Stimulated activated CD4-positive, alpha-beta T cell treated with anti-CD3 and anti-CD28 coated beads, TNF-alpha, amount 100 ng/mL, for 4 hours (primary cell): ENCODE measurements at regions not wholly inside any gene's neighbourhood (a gene's known extent, or its start where the extent isn't known, plus 50 kb on each side); places are given as distances from the start of the nearest gene placed in this dataset.
"Not testable (repeated sequence)": the region's sequence is repeated elsewhere in the genome, so short reads cannot be mapped to it uniquely, and the experiment has no call there.

Experiments used
- DNase-seq, 3 experiments: peaks; one replicate each; pipeline ENCODE4 v3.0.0-alpha.2; 2020; ENCODE audit warnings: low read depth in 3 of 3

DNA sequence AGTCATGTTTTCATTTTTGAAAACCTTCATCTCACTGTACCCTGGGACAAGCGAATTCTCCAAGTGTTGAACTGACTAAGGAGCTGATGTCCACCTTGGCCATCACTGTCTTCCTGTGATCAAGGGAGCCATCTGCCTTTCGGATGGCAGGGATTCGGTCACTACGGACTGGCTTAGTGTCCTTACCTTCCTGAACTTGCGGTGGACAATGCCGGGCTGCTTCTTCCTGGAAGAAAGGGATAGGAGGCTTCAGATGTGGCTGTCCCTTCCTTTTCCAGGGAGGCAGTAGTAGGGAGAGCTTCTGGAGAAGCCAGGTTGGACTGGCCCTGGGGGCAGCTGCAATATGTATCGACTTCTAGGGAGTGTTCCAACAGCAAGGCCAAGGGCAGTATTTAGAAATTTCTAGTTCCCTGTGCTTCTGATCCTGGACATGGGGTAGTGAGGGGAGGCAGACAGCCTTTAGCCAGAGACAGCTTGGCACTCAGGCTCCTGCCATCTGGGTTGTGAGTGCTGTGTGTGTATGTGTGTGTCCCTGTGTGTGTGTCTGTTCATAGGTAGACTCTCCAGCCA is 114.6 kb downstream of the IER5 start:
- no peak for DNase-seq

GRCh38 chr1:181204530-181204929 is 116.0 kb downstream of the IER5 start:
- DNase-seq, result no peak

DNA sequence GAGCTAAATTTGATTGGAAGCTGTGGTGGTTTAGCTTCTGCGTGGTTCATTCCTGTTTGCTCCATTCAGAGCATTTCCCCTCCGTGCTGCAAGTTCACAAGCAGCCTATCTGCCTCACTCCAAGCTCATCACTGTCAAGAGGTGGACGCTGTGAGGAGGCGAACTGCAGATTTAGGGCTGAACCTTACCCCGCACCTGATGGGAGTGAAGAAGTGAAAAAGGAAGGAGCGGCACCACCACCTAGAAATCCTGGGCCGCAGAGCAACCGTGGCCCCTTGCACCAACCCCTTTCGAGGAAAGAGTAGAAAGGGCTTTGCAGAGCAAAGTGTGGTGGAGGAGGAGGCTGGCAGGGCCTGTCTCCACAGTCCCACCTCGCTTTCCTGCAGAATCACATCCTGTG is 117.4 kb downstream of the IER5 start:
- DNase-seq, result no peak

- DNase-seq, result no peak
Measured at GRCh38 chr1:181206513-181206912, 118.0 kb downstream of the IER5 start.

DNA sequence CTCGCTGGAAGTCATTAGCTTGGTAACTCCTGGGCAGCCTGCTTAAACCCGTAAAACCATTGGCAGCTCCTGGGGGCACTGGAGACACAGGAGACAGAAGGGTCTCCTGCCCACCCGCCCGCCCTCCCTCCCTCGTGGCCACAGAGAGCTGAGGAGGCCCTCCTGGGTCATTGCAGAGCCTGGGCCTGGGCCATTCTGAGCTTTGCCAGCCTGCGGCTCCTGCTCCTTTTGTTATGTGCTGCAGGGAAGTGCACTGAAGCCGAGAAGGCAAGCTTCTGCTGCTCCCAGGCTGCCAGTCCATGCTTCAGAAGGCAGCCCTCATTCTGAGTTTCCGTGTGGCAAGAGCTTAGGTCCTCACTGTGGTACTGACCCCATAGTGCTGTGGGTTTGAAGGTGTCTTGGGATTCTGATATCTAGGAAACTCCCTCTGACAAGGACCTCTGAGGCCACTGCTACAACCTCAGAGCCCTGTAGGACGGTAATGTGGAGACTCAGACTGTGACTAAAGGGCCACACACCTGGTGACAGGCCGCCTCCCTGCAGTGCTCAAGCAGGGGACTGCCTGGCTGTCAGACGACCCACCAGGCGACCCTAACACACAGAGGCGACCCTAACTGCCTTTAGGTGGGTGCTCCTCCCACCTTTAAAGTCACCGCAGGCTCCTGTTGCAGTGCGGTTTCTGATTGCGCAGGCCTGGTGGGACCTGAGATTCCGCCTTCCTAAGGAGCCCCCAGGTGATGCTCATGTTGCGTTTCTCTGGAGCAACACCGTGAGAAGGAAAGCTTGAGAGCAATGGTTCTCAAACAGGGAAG is 118.7 kb downstream of the IER5 start:
- DNase-seq, result no peak

- DNase-seq, result no peak
Measured at GRCh38 chr1:181208083-181208482, 119.6 kb downstream of the IER5 start.

DNA sequence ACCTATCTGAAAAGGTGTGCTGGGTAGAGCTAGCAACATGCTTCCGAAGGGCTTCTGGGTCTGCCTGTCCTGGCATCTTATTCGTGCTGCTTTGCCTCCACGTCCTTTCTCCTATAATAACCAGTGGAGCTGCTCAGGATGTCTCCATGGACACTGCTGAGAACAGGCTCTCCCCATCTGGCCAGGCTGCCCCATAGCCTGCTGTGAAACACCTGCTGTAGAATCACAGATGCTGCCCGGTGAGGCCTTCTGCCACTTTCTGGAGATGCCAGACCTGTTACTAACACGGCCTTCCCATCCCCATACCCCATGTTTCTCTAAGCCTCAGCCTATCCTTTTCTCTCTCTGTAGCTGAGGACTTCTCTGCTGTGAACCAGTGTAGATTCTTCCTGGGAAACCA is 120.5 kb downstream of the IER5 start:
- no peak for DNase-seq

DNA sequence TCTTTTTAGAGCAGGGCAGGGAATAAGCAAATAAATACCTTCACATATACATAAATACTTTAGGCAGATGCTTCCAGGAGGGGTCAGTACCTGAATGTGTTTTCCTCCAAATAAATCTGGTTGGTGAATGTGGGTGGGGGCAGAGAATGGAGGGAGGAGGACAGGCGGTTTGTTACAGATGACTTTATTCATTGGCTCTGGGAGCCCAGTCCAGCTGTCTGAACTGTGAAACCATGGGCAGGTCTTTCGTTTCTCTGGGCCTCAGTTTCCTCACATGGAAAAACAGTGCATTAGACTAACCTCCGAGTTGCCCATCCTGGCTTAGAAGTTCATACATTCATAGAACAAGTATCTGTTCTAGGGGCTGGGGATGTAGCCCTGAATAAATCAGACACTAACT is 124.6 kb downstream of the IER5 start:
- no peak for DNase-seq

DNA sequence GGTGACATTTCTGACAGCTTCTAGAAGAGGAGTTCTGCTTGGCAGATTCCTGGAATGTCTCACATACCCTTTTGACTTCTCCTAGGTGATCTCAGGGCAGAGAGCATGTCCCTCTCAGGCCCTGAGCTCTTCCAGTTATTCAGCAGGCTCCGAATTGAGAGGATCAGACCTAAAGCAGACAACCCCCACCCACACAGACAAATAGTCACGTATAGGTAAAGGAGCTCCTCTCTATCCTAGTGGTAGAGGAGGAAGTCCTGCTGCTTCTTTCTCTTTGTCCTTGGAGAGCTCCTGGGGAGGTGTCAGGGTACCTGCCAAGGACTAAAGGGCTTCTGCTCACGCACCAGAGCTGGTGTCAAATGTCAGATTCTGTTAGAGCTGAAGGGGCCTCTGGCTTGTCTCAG is 128.1 kb downstream of the IER5 start:
- no peak for DNase-seq

GRCh38 chr1:181219938-181220337 is 131.4 kb downstream of the IER5 start:
- DNase-seq, result no peak

- DNase-seq, result no peak
Measured at GRCh38 chr1:181221078-181221477, 132.6 kb downstream of the IER5 start.

DNA sequence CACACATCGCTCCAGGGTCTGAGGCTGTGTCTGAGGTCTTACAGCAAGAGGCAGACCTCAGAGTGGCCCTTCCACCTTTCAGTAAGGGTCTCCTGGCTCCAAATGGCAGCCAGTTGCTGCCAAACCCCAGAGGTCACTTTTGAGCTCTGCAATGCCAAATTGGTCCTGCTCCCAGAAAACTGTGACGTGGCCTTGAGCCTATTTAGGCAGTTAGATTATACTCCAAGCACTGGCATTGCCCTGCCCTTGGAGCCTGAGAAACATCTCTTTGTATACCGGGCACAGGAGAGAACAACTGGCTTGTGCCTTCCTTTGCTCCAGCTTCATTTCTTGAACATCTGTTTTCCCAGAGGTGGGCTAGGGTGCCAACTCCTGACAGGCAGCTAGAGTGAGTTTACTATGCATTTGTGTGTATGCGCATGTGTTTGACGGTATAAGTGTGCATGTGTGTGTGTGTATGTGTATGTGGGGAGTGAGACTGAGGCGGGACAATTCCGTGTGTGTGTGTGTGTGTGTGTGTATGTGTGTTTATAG is 134.5 kb downstream of the IER5 start:
- DNase-seq, result no peak

DNA sequence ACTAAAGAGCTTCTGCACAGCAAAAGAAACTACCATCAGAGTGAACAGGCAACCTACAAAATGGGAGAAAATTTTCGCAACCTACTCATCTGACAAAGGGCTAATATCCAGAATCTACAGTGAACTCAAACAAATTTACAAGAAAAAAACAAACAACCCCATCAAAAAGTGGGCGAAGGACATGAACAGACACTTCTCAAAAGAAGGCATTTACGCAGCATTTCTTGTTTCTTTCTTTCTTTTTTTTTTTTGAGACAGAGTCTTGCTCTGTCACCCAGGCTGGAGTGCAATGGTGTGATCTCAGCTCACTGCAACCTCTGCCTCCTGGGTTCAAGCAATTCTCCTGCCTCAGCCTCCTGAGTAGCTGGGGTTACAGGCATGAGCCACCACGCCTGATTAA is 138.2 kb downstream of the IER5 start:
- DNase-seq, result not testable (repeated sequence)

DNA sequence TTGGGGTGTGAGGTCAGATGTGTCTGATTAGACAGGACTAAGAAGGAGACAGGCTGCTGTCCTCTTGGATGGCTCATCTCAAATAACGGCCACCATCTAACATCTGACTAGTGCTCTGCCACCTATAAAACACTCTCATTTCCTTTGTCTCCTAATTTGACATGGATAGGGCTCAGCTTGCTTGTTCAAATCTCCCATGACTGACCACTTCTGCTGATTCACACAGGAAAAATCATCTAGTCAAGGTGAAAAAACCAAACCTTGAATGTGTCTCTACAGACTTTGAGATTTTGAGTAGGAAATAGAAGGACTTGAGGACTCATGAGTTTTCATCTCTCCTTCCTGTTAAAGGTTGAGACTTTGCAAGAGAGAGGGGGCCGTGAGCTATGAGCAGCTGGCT is 150.6 kb downstream of the IER5 start:
- no peak for DNase-seq

- DNase-seq, result not testable (repeated sequence)
Measured at GRCh38 chr1:181246320-181246719, 157.8 kb downstream of the IER5 start.

DNA sequence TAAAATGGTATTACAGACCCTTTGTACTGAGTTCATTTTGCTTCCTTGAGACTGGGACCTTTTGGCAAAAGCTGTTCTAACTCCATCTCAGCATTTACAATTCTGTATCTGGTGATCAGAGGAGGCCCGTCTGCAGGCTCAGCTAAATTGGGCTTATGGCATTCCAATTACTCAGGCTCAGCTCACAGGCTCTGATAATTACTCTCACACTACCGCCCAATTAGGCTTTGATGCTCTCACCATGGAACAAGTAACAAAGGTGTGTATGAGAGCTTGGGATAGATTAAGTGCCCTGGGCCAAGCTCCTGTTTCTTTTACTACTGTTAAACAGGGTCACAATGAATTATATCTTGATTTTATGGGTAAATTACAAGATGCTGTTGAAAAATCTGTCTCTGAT is 159.9 kb downstream of the IER5 start:
- DNase-seq, result not testable (repeated sequence)

DNA sequence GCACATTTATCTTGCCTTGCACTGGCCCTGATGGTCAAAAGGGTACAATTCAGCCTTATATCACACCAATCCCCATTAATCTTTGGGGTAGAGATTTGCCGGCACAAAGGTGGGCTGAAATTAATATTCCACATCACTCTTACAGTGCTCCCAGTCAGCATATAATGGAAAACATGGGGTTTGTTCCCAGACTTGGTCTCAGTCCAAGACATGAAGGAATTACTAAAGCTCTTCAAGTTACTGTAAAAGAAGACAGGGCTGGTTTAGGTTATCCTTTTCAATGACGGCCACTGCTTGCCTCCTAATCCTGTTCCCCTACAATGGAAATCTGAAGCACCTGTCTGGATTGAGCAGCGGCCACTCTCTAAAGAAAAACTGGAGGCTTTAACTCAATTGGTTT is 160.7 kb downstream of the IER5 start:
- no peak for DNase-seq

GRCh38 chr1:181250038-181250437 is 161.5 kb downstream of the IER5 start:
- DNase-seq, result no peak

- DNase-seq, result no peak
Measured at GRCh38 chr1:181251001-181251712, 162.7 kb downstream of the IER5 start.

- no peak for DNase-seq
Measured at GRCh38 chr1:181251713-181252075, 163.2 kb downstream of the IER5 start.

- not testable (repeated sequence) for DNase-seq
Measured at GRCh38 chr1:181253601-181254000, 165.1 kb downstream of the IER5 start.

DNA sequence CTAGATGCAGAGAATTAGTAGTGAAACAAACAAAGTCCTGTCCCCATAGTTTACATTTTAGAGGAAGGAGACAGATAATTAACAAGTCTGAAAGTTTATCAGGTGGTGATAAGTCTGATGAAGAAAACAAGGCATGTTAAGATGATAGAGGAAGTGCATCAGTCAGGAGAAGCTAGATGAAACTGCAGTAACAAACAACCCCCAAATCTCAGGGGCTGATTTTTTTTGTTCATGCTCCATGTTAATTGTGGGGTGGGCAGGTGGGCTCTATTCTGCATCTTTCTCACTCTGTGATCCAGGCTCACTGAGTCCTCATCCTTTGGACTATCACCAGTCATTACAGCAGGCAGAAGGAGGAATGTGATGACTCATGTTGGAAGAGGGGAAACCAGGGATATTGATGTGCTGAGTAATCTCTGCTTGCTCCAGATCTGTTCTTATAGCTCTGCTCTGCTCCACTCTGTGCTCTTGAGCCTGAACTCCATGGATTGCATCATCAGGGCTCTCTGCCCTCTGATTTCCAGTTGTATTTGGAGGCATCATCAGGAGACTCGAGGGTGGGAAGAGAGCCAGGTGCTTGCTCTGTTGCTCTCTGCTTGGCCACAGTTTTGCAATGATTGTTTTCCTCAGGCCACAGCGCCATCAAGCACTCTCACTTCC is 166.9 kb downstream of the IER5 start:
- no peak for DNase-seq
